ENCODE measurements at regions not wholly inside any gene's neighbourhood (a gene's known extent, or its start where the extent isn't known, plus 50 kb on each side); places are given as distances from the start of the nearest gene placed in this dataset.

DNA sequence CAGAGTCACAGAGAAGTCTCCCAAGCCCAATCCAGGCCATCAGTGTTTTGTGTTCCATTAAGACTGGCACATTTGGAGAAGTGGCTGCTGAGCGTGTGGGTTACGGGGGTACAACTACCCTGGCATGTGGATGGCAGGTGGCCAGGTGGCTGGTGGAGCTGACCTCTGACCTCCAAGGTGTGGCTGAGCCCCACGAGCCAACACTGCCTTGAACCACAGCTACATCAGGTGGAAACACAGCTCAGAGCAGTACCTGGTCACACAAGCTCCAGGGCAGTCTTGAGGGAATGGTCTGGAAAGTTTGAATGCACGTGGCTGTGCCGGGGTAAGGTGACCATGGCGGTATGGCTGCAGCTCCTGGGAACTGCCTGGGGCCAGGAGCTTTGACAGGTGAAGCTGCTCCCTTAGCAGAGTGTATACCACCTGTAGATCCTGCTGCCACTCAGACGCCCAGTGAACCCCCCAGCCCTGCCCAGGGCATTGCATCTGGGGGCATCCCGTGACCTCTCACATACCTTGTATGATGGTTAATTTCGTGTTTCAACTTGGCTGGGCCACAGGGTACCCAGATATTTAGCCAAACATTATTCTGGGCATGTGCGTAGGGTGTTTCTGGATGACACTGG is 207.9 kb downstream of the GADD45G start:
- DNase-seq, result no peak

DNA sequence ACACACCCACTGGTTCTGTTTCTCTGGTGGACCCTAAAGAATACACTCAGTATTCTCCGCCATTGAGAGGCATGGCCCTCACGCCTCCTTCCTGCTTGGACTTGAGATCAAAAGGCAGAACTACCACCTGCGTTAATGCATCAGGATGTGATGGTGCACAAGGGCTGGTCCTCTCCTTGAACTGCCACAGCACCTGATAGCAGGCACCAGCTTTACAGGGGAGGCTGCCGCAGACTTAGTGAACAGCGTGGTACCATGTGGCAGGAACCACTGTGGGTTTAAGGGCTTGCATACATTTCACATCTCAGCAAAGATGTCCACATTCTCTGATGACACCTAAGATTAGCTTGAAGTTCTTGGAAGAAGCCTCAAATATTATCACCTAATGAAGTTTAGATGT is 208.7 kb downstream of the GADD45G start:
- DNase-seq, result no peak

DNA sequence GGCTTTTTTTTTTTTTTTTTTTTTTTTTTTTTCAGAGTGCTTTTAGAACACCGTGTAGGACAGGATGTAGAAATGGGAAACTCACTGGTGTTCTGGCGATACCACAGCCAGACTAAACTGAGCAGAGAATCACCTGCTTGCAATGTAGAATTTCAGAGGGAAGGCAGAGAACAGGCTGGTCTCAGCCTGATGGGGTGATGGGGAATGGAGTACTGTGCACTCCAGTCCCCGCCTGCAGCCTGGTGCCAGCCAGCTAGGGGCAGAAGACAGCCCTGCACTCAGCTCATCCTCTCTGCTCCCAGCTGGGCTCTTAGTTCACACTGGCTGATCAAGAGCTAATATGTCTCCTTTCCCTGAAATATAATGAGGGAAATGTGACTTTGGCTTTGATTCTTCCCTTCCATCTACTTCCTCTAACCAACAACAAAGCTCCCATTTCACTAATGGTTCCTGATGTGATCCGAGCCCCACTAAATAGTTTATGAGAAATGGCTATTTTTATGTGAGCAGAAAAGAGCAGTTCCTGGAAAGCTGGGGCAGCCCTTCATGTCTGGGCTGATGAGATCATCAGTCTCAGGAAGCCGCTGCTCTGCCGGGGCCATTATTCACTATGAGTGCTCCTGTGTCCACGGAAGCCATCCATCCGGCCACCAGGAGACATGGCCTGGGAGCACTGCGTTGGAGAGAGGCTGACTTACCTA is 209.7 kb downstream of the GADD45G start:
- no peak for DNase-seq

DNA sequence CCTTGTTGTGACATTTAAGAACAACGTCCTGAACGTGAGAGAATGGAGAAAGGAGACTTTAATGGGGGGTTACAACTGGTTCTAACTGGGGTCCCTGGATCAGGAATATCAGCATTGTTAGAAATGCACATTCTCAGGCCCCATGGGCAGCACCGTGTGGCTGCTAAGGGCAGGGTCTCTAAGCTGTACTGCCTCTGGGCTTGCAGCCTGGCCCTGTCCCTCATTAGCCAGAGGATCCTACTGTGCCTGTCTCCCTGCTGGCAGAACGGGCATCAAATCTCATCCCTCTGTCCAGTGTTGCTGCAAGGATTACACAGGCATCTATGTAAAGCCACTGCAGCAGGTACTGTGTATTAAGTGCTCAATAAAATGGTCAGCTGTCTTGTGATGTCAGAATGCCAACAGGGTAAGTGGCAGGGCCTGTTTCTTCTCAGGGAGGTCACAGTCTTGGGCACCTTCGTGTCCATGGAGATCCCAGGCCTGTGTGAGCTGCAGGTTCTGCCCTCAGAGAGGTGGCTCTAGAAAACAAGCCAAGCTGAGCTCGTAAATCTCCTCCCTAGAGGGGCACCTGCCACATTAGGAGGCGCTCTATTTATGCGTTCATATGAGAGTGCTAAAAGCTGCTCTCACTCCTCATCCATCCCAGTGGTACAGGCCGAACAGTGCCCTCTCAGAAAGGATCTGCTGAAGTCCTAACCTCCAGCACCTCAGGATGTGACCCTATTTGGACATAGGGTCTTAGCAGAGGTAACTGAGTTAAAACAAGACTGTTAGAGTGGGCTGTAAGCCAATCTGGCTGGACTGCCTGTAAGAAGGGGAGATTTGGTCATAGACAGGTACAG is 210.5 kb downstream of the GADD45G start:
- DNase-seq, result no peak

DNA sequence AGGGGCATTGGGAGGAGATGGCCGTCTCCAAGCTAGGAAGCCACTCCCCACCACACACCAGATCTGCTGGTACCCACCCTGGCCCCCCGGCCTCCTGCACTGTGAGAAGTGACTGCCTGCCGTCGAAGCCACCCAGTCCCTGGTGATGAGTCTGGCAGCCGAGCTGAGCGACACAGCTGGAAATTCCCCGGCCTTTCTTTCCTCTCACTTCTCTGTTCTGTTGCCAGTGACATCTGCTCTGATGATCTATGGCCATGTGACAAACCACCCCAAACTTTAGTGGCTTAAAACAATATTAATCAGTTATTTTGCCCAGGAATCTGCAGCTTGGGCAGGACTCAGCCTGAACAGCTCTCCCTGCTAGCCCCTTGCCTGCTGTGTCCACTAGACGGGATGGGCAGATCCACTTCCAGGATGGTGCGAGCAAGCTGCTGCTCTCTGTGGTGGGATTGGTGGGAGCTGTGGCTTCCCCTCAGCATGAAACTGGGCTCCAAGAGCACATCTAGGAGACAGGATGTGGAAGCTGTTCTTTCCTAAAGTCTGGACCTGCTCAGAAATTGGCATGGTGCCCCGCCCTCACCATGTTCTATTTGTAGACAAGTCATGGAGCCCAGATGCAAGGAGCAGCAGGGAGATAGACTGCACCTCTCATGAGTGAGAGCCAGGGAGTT is 211.2 kb downstream of the GADD45G start:
- no peak for DNase-seq

DNA sequence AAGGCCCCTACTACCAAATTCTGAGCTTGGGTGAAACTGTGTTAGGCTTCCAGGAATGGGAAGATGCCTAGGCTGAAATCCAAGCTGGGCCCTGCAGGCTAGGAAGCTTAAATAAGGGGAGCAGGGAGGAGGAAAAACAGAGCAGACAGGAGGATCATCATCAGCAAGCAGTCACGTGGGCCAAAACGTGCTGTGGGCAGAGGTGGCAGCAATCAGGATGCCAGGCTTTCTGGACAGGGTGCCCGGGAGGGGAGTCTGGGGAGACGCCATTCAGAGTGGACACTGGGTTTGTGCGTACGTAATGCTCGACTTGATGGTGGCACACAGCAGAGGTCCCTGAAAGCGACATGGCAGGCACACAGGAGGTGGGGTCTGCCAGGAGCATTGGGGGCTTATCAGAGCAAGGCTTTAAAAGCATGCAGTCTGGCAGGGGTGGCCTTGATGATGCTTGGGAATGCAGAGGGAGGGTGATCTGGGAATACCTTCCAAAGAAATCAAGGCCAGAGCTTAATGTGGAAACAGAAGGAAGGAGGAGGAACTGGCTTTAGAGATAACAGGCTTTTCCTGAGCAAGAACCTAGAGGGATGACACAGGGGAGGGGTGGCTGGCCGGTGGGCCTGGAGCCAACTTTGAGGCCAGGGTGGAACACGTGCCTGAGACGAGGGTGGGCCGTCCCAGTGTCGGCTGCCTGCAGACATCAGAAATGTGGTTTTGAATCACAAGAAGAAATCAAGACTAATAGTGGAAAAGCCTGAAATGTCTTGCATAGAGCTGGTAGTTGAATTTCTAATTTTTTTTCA is 212.5 kb downstream of the GADD45G start:
- DNase-seq, result no peak

DNA sequence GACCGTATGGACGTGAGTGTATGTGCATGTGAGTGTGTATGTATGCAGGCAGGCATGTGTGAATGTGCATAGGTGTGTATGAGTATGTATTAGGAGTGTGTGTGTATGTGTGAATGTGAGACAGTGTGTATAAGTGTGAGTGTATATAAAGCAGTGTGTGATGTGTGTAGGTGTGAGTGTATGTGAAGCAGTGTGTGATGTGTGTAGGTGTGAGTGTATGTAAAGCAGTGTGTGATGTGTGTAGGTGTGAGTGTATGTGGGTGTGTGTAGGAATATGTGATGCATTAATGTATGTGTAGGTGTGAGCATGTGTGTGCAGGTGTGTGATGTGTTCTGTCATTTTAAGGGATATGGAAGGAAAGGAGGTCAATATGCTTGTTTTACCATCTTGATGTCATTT is 215.5 kb downstream of the GADD45G start:
- DNase-seq, result no peak

DNA sequence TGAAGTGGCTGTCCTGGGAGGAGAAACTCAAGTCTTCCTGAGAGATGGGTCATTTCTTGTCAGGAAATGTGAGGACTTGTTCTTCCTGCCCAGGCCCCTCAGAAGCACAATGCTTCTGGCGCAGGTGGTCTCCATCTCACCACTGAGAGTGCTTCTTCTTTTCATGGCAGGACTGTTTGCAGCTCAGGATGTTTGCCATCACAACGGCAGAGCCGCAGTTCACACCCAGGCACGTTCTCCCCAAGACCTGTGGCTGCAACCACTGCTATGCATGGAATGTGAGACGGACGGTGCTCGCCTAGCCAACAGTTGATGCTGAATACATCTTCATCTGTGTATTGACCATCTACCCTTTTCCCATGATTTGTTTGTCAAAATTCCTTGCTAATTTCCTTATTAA is 216.3 kb downstream of the GADD45G start:
- DNase-seq, result no peak

DNA sequence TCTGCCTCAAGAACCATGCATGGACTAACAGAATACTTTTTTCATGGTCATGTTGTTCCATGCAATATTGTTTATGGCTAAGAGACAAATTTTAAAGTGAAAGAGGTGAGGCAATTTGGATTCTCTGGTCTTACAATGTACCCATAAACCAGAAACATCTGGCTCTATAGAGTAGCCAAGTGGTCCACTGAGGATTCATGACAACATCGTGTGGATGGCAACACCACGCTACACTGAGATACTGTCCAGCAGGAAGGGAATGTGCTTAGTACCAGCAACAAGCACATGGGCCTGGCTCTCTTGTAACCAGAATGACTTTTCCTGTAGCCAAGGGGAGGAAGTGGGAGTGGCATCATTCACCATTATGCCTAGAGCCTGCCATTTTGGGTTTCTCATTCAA is 218.2 kb downstream of the GADD45G start:
- no peak for DNase-seq

DNA sequence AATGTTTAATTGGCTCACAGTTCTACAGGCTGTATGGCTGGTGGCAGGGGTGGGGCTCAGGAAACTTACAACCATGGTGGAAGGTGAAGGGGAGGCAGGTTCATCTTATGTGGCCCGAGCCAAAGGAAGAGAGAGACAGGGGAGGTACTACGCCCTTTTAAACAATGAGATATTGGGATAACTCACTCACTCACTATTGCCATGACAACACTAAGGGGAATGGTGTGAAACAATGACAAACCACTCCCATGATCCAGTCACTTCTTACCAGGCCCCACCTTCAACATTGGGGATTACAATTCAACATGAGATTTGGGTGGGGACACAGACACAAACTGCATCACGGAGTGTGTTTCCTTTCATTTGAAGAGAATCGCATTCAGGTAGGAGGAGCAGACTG is 220.9 kb downstream of the GADD45G start:
- no peak for DNase-seq

DNA sequence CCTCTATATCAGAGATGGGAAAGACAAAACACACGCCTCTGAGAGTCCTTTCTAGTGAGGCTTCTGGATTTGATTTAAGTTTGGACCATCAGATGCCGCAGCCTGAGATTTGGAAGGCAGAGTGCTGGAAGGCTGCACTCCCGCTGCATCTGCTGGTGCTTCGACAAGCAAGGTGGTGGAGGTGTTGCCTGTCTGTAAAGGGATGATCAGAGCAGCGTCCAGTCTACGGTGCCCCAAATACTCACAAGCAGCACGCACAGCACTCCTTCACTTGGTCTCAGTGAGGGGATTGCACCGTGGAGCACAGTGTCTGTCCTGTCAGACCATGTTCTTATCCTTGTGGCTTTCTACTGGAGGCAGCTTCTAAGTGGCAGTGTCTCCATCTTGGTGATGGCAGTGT is 221.4 kb downstream of the GADD45G start:
- DNase-seq, result no peak

DNA sequence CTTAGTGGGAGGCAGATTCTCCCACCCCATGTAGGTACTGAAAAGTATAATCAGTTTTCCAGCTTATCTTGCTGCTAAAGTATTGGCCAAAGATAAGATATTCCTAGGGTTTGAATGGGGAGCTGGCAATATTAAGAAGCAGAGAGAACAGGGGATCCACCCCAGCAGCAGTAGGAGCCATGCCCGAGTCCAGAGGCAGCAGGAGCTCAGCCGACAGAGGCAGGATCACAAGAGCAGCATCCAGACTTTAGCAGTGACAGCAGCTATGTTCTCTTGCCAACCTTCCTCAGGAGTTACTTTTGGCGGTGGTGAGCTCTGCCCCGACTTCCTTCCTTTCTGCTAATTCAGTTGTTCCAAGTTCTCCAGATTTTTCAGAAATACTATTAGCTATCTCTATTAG is 224.5 kb downstream of the GADD45G start:
- no peak for DNase-seq

DNA sequence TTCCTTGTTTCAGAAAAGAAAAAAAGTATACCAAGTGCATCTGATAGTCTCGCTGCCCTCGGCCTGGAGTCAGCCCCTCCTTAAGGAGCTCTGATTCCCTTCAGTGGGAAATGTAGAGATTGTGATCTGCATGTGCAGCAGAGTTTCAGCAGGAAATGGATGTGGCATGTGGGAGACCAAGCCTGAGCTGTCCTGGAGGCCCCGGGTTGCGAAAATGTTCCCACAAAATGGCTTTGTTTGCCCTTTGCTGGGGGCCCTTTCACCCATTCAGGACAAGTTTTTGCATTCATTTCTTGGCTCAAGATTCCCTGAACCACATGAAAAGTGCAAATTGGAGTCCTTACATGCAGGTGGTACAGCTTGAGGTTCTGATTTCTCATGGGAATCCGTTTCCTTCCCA is 230.9 kb downstream of the GADD45G start:
- no peak for DNase-seq

DNA sequence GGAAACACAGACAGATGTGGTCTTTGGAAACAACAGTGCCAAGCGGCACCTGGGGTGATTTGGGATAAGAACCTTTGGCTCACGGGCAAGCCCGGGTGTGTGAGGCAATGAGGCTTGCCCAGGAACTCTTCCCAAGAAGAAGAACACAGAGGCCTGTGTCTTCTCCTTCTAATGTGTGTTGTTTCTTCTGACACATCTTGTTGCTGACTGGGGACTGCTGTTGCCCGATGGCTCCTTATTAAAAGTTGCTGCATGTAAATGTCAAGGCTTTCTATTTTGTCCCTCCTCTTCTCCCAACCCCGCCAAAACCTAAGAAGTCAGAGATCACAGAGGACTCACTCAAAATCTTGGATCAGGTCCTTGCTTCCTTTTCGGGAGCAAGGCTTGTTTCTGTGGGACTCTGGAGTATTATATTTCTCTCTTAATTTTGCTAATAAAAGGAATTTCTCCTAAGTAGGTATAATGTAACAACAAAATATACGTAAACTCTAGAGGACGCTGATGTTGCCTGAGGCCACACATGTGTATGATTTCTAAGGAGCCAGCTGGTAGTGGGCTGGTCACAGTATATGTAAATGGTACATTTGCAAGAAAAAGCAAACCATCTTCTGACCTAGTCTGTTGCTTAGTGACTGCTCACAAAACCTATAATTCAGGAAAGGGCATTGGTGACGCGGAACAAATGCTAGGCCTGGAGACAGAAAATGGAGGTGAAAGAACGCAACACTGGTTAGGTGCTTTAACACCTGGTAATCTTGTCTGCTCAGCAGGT is 232.5 kb downstream of the GADD45G start:
- DNase-seq, result no peak

DNA sequence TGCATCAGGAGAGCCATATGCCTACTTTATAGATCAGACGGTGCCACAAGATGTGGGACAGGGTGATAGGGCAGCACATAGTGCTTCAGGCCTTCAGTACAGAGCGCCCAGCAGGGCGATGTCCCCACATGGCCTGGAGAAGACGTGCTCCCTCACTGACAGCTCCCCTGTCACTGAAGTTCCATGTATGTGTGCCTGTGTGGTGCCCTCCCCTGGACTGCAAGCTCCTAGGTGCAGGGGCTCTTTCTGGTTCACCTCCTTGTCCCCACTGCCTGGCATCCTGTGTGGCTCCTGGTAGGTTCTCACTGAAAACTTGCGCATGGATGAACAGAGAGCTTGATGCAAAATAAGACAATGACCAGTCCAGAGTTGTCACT is 233.1 kb downstream of the GADD45G start:
- DNase-seq, result no peak

DNA sequence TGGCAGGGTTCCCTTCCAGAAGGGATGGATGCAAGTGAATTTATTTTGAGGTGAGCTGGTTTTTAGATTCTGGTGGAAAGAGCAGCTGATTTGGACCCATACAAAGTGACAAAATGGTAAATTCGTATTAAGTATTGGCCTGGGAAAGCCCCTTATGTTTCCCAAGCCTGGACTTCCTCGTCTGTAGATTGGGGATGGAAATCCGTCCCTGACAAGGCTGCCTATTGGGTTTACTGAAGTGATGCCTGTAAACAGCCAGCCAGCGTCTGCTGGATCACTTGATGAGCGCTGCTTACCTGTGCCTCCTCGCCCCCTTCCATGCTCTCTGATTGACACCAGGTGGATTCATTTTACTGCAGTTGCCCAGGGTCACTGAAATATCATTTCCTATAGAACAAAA is 233.8 kb downstream of the GADD45G start:
- DNase-seq, result no peak

DNA sequence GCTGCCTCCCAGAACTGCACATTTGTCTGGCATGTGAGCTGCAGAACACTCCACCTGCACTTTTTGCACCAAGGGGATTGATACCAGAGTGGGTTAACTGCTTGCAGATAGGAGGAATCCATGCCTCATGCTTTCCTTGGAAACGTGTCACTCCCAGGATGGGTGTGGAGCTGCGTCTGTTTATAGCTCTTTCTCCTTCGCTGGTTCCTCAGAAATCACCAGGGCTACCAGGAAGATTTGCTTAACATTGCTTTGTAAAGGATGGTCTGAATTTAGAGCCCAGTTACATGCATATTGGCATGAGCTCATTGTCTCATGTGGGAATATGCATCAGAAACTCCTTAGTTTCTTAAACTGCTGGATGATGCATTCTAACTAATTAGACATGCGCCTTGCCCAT is 234.6 kb downstream of the GADD45G start:
- no peak for DNase-seq

DNA sequence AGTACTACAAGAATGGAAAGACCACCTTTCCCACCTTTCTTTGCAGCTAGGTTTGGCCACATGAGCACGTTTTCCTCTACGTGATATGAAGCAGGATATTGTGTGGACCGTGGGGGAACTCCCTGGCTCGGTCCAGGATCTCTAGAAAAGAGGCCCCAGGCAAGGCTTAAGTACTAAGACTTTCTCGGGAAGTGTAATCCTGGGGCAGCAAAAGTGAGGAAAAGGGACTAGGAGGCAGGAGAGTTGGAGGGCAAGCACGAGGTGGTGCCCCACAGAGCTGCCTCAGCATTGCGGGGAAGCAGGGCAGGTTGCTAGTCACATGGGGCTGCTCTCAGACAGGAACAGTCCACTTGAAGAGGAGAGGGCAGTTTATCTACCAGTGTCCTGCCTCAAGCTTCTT is 235.1 kb downstream of the GADD45G start:
- no peak for DNase-seq

DNA sequence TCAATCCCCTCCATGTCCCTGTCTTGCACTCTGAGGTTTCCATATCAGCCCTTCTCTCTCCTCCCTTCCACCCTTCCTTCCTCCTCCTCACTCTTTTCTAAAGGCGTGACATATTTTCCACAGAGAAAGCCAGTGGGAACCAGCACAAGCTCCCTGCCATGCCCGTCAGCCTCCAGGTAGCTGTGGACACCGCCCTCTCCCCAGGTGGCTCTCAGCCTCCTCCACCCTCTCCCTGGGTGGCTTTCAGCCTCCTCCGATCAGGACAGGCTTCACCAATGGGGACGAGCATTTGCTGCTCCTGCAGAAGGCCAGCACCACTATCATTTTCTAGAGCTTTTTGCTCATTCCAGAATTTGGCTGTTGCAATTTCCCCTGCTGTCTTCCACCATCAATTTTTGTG is 236.6 kb downstream of the GADD45G start:
- DNase-seq, result no peak

DNA sequence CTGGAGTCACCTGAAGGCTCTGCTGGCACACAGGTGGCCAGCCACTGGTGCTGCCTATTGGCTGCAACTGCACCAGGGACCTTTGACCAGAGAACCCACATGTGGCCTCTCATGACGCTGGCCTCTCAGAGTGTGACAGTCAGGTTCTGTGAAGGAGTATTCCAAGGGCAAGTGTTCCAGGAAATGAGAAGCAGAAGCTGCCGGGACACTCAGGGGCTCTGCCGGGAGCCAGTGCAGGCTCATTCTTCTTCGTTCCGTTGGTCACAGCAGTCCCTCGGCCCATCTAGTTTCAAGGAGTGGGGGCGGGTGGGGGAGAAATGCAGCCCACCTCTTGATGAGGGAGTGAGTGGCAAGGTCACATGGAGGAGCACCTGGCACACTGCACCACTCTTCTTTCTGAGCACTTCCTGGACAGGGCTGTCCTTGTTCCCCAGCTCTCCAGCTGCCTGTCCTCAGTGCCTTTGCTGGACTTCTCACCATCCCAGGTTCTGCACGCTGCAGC is 237.5 kb downstream of the GADD45G start:
- DNase-seq, result no peak

DNA sequence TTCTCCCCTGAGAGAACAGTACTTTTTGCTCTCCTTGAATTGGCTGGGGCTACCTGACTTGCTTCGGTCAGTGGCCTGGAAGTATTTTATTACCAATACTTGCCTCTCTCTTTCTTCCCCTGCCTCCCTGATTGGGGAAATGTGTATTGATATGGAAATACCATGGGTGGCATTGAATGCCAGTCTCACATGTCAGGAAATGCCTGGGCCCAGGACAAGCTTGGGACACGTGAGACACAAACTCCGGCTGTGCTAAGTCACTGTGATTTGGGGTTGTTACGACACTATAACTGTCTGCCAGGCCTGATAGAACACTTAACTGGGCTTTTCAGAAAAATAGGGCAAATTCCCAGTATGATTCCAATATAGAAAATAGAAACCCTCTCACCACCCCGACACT is 238.3 kb downstream of the GADD45G start:
- DNase-seq, result no peak

DNA sequence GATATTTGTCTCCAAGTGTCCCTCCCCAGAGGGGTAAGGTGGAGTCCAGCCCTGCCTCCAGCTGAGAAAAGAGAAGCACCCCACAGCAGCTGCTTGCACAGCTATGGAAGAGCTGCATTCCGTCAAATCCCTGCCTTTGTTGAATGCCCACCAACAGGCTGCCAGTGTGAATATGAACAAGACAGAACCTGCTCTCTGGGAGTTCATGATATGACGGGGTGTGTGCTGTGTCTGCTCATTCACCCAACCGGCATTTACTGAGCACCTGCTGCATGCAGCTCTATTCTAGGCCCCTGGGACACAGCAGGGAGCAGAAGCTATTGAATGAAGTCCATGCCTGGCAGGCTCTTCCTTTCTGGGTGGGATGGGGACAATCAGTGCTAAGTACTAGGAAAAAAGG is 238.8 kb downstream of the GADD45G start:
- DNase-seq, result no peak
